Osteoblast (primary cell): ENCODE measurements at regions not wholly inside any gene's neighbourhood (a gene's known extent, or its start where the extent isn't known, plus 50 kb on each side); places are given as distances from the start of the nearest gene placed in this dataset.

ENCODE experiments used
- DNase-seq: peaks from one replicate; pipeline ENCODE4 v3.0.0; 2011; ENCODE audit warnings: low spot score, mixed read lengths; ENCODE audit not compliant: insufficient read length; ENCODE audit errors: missing footprints
- H2AFZ ChIP-seq: 2 replicates; pipeline ENCODE4 v1.6.0; 2011; ENCODE audit warnings: mild to moderate bottlenecking, low read length
- H3K27ac ChIP-seq: 2 replicates; pipeline ENCODE4 v1.5.1; 2011; ENCODE audit warnings: mild to moderate bottlenecking, low read depth, low read length, moderate library complexity
- H3K27me3 ChIP-seq: 2 replicates; pipeline ENCODE4 v1.6.0; 2012; ENCODE audit warnings: mild to moderate bottlenecking, control low read depth, inconsistent platforms, low read length, moderate library complexity; ENCODE audit not compliant: insufficient read depth
- H3K36me3 ChIP-seq: 2 replicates; pipeline ENCODE4 v1.5.1; 2011; ENCODE audit warnings: mild to moderate bottlenecking, low read length, control low read depth, moderate library complexity; ENCODE audit not compliant: insufficient read depth
- H3K4me1 ChIP-seq: 2 replicates; pipeline ENCODE4 v1.5.1; 2011; ENCODE audit warnings: mild to moderate bottlenecking, low read length, control low read depth, moderate library complexity; ENCODE audit not compliant: insufficient read depth
- H3K4me2 ChIP-seq: 2 replicates; pipeline ENCODE4 v1.6.0; 2011; ENCODE audit warnings: mild to moderate bottlenecking, low read length; ENCODE audit not compliant: insufficient read depth
- H3K4me3 ChIP-seq: fragments of 200-600 bp; sonication (generic); 3 replicates; pipeline ENCODE4 v1.5.1; 2012; ENCODE audit warnings: mild to moderate bottlenecking, low read length, inconsistent platforms; ENCODE audit not compliant: insufficient read depth
- H3K79me2 ChIP-seq: 2 replicates; pipeline ENCODE4 v1.6.0; 2012; ENCODE audit warnings: mild to moderate bottlenecking, low read length, control low read depth, inconsistent platforms; ENCODE audit not compliant: insufficient read depth
- H3K9me3 ChIP-seq: 2 replicates; pipeline ENCODE4 v1.5.1; 2011; ENCODE audit warnings: low read depth, low read length, control low read depth
- H4K20me1 ChIP-seq: 2 replicates; pipeline ENCODE4 v1.6.0; 2012; ENCODE audit warnings: mild to moderate bottlenecking, low read length, control low read depth; ENCODE audit not compliant: insufficient read depth
- TF ChIP-seq, protein P1 (sequence below): IDR thresholded peaks from 2 replicates; pipeline ENCODE4 v1.5.1; 2011; ENCODE audit warnings: mild to moderate bottlenecking, low read depth, low read length, moderate library complexity; ENCODE audit errors: extremely low read depth

GRCh38 chr3:193773266-193774220 is 180.5 kb downstream of the OPA1 start:
- H3K27me3 ChIP-seq: peaks cover 59% of the 10 kb centered on the region
- H3K9me3 ChIP-seq: no peaks in the 10 kb centered on the region
- H4K20me1 ChIP-seq: no peaks in the 10 kb centered on the region
- TF ChIP-seq, protein P1, sequence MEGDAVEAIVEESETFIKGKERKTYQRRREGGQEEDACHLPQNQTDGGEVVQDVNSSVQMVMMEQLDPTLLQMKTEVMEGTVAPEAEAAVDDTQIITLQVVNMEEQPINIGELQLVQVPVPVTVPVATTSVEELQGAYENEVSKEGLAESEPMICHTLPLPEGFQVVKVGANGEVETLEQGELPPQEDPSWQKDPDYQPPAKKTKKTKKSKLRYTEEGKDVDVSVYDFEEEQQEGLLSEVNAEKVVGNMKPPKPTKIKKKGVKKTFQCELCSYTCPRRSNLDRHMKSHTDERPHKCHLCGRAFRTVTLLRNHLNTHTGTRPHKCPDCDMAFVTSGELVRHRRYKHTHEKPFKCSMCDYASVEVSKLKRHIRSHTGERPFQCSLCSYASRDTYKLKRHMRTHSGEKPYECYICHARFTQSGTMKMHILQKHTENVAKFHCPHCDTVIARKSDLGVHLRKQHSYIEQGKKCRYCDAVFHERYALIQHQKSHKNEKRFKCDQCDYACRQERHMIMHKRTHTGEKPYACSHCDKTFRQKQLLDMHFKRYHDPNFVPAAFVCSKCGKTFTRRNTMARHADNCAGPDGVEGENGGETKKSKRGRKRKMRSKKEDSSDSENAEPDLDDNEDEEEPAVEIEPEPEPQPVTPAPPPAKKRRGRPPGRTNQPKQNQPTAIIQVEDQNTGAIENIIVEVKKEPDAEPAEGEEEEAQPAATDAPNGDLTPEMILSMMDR: no peak
- no peak overlapping the region for H2AFZ ChIP-seq
- no peak for DNase-seq
- no peaks in the 10 kb centered on the region for H3K4me1 ChIP-seq
- H3K79me2 ChIP-seq: no peaks in the 10 kb centered on the region
- H3K4me2 ChIP-seq: no peak overlapping the region
- H3K27ac ChIP-seq: no peak overlapping the region
- H3K4me3 ChIP-seq: no peak overlapping the region
- H3K36me3 ChIP-seq: no peaks in the 10 kb centered on the region

DNA sequence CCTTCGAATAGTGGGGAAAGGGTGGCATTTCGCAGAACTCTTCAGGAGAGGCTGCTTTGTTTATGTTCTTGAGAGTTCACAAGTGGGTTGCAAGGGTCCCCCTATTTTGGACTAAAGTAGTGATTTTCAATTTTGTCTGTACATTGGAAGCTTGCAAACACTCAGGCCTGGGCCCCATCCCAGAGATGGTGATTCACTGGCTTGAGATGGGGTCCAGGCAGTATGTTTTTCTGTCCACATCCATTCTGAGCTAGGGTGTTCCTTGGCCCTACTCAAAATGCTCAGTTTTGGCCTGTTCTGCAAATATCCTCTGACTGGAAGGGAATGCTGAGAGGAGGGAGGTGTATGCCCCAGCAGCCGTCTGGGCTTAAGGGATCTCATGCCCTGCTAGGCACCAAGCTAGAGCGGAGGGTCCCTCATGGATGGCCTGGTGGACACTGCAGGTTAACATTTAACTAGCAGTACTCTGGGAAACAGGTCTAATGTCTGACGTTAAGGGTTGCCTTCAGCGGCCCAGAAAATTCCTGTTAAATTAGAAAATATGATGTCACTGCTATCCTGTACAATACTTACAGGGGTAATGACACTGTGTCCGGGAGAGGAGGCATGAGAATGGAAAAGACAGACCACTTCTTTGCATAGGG is 181.4 kb downstream of the OPA1 start:
- TF ChIP-seq, protein P1: no peak
- Histone ChIP-seq H3K27ac (no peak overlapping the region), H4K20me1 (no peaks in the 10 kb centered on the region), H3K9me3 (no peaks in the 10 kb centered on the region), H3K79me2 (no peaks in the 10 kb centered on the region), H3K27me3 (peaks cover 64% of the 10 kb centered on the region), H3K4me2 (no peak overlapping the region), H3K36me3 (no peaks in the 10 kb centered on the region), H3K4me3 (no peak overlapping the region), H3K4me1 (no peaks in the 10 kb centered on the region), H2AFZ (no peak overlapping the region)
- no peak for DNase-seq

DNA sequence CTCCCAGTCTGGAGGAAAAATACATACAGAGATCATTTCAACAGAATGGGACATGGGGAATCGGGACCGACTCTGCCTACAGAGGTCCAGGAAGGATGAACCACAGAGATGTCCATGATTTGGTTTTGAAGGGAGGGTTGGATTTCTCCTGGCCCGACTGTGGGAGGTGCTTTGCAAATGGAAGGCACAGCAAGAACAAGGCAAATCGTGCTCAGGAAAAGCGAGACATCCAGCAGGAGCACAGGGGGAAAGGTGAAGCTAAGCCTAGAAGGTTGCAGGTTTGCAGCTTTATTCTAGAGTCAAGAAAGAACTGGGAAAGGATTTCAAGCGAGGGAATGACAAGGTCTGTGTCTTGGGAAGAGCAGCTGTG is 181.9 kb downstream of the OPA1 start:
- Histone ChIP-seq H3K27ac (no peak overlapping the region), H3K9me3 (no peaks in the 10 kb centered on the region)

More for the DNA sequence above, 181.9 kb downstream of the OPA1 start:
- Histone ChIP-seq H3K4me3 (no peak overlapping the region), H2AFZ (no peak overlapping the region), H3K4me1 (no peaks in the 10 kb centered on the region), H3K79me2 (no peaks in the 10 kb centered on the region), H4K20me1 (no peaks in the 10 kb centered on the region), H3K36me3 (no peaks in the 10 kb centered on the region), H3K4me2 (no peak overlapping the region), H3K27me3 (peaks cover 69% of the 10 kb centered on the region)
- DNase-seq: no peak
- TF ChIP-seq, protein P1: no peak
